Natural killer cell (primary cell): ENCODE measurements at regions not wholly inside any gene's neighbourhood (a gene's known extent, or its start where the extent isn't known, plus 50 kb on each side); places are given as distances from the start of the nearest gene placed in this dataset.

Experiments
- ATAC-seq, 3 donors: fragments of 150-1000 bp in 2 of 3; fragments of 200-7000 bp in 1 of 3; cut with Tn5 transposase; 1 replicate in 1 of 3; 2 replicates in 2 of 3; pipeline ENCODE4 v1.10.0; 2021; ENCODE audit warnings: mild to moderate bottlenecking in 2 of 3, moderate library complexity in 2 of 3
- DNase-seq, 2 donors: peaks; one replicate each; pipeline versions ENCODE4 v3.0.0 to v3.0.0-alpha.2; 2013 to 2021; ENCODE audit warnings: mixed read lengths in 1 of 2
- H3K27ac ChIP-seq: one replicate; pipeline ENCODE4 v1.5.1; 2013; ENCODE audit warnings: mild to moderate bottlenecking, low read length
- H3K27me3 ChIP-seq: one replicate; pipeline ENCODE4 v1.6.1; 2013; ENCODE audit warnings: low read length; ENCODE audit not compliant: control insufficient read depth, insufficient read depth
- H3K36me3 ChIP-seq: one replicate; pipeline ENCODE4 v1.6.1; 2013; ENCODE audit warnings: low read length; ENCODE audit not compliant: control insufficient read depth, insufficient read depth
- H3K4me1 ChIP-seq: one replicate; pipeline ENCODE4 v1.6.1; 2013; ENCODE audit warnings: low read length; ENCODE audit not compliant: control insufficient read depth, insufficient read depth
- H3K4me3 ChIP-seq: one replicate; pipeline ENCODE4 v1.5.1; 2013; ENCODE audit warnings: low read length
- H3K9me3 ChIP-seq: one replicate; pipeline ENCODE4 v1.6.1; 2013; ENCODE audit warnings: low read length; ENCODE audit not compliant: control insufficient read depth, insufficient read depth
- H3K27ac Mint-ChIP-seq, 2 donors: one replicate each; pipeline ENCODE4 v1.8.0; 2022; ENCODE audit warnings: mild to moderate bottlenecking in 2 of 2, mixed read lengths in 2 of 2, moderate library complexity in 1 of 2
- H3K27me3 Mint-ChIP-seq, 2 donors: one replicate each; pipeline ENCODE4 v1.8.0; 2022; ENCODE audit warnings: low read depth in 2 of 2, mixed read lengths in 2 of 2
- H3K36me3 Mint-ChIP-seq: one replicate; pipeline ENCODE4 v1.8.0; 2022; ENCODE audit warnings: mixed read lengths
- H3K4me1 Mint-ChIP-seq, 2 donors: one replicate each; pipeline ENCODE4 v1.8.0; 2022; ENCODE audit warnings: mixed read lengths in 2 of 2
- H3K4me3 Mint-ChIP-seq: one replicate; pipeline ENCODE4 v1.8.0; 2022; ENCODE audit warnings: mild to moderate bottlenecking, moderate library complexity, mixed read lengths
- H3K9me3 Mint-ChIP-seq, 2 donors: one replicate each; pipeline ENCODE4 v1.8.0; 2022; ENCODE audit warnings: mixed read lengths in 2 of 2
- WGBS: methylation state at CpG from one replicate; pipeline ENCODE4 v1.1.7; 2013; ENCODE audit warnings: missing lambda C conversion rate; ENCODE audit not compliant: insufficient coverage; 5-methylcytosine and 5-hydroxymethylcytosine counted together
- intact Hi-C: fragments of 100-400 bp; cut with micrococcal nuclease; formaldehyde crosslinking; loops from one replicate; pipeline ENCODE4 v1.14.2; 2022
- TF ChIP-seq, protein P1 (sequence below): fragments of 200-600 bp; IDR thresholded peaks from one replicate; pipeline ENCODE4 v1.8.0; 2022; ENCODE audit warnings: antibody characterized with exemption

GRCh38 chr2:344811-345210 is 56.9 kb upstream of the ALKAL2 start:
- DNase-seq: no peak
- Histone ChIP-seq H3K9me3 (no peaks in the 10 kb centered on the region), H3K36me3 (no peaks in the 10 kb centered on the region), H3K27me3 (peaks cover 4% of the 10 kb centered on the region), H3K4me1 (peaks cover 7% of the 10 kb centered on the region), H3K27ac (no peak overlapping the region), H3K4me3 (no peak overlapping the region)
- WGBS: 63% methylated on average over 3 of the region's 4 CpGs
- H3K27me3 Mint-ChIP-seq: peaks cover 26 to 47% of the 10 kb centered on the region in 2 donors
- H3K36me3 Mint-ChIP-seq: no peaks in the 10 kb centered on the region
- H3K9me3 Mint-ChIP-seq: no peaks in the 10 kb centered on the region
- no peak overlapping the region for H3K4me3 Mint-ChIP-seq
- H3K27ac Mint-ChIP-seq: no peak overlapping the region
- TF ChIP-seq, protein P1, sequence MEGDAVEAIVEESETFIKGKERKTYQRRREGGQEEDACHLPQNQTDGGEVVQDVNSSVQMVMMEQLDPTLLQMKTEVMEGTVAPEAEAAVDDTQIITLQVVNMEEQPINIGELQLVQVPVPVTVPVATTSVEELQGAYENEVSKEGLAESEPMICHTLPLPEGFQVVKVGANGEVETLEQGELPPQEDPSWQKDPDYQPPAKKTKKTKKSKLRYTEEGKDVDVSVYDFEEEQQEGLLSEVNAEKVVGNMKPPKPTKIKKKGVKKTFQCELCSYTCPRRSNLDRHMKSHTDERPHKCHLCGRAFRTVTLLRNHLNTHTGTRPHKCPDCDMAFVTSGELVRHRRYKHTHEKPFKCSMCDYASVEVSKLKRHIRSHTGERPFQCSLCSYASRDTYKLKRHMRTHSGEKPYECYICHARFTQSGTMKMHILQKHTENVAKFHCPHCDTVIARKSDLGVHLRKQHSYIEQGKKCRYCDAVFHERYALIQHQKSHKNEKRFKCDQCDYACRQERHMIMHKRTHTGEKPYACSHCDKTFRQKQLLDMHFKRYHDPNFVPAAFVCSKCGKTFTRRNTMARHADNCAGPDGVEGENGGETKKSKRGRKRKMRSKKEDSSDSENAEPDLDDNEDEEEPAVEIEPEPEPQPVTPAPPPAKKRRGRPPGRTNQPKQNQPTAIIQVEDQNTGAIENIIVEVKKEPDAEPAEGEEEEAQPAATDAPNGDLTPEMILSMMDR: no peak
- H3K4me1 Mint-ChIP-seq: peaks cover 9 to 12% of the 10 kb centered on the region in 2 donors
- intact Hi-C loops: no loop called here
- no peak for ATAC-seq

GRCh38 chr2:343355-343754 is 55.5 kb upstream of the ALKAL2 start:
- intact Hi-C loops: no loop called here

GRCh38 chr2:341912-342311 is 54.0 kb upstream of the ALKAL2 start:
- H3K27ac ChIP-seq: no peak overlapping the region
- intact Hi-C loops: no loop called here
- Mint-ChIP-seq H3K36me3 (peaks cover 12% of the 10 kb centered on the region), H3K4me3 (no peak overlapping the region), H3K9me3 (peaks cover 7 to 8% of the 10 kb centered on the region in 2 donors), H3K27ac (no peak overlapping the region), H3K27me3 (peaks cover 29 to 40% of the 10 kb centered on the region in 2 donors), H3K4me1 (peaks cover 9 to 12% of the 10 kb centered on the region in 2 donors)
- H3K4me1 ChIP-seq: peaks cover 7% of the 10 kb centered on the region
- WGBS: no CpG with 5 or more reads among the region's 2 CpGs
- H3K4me3 ChIP-seq: no peak overlapping the region
- H3K9me3 ChIP-seq: peaks cover 15% of the 10 kb centered on the region
- TF ChIP-seq, protein P1: no peak
- no peaks in the 10 kb centered on the region for H3K36me3 ChIP-seq
- peaks cover 4% of the 10 kb centered on the region for H3K27me3 ChIP-seq
- ATAC-seq (no peak), DNase-seq (no peak)

More at GRCh38 chr2:343355-343754, 55.5 kb upstream of the ALKAL2 start:
- TF ChIP-seq, protein P1: no peak
- H3K9me3 ChIP-seq: peaks cover 4% of the 10 kb centered on the region
- H3K4me3 ChIP-seq: no peak overlapping the region
- peaks cover 23 to 39% of the 10 kb centered on the region in 2 donors for H3K27me3 Mint-ChIP-seq
- peaks cover 0 to 2% of the 10 kb centered on the region in 2 donors for H3K9me3 Mint-ChIP-seq
- H3K4me3 Mint-ChIP-seq: no peak overlapping the region
- peaks cover 4% of the 10 kb centered on the region for H3K27me3 ChIP-seq
- DNase-seq (peak in 1 of 2 donors; percentile 6), ATAC-seq (peak in 2 of 3 donors; percentile 31 to 58)
- peaks cover 4% of the 10 kb centered on the region for H3K36me3 Mint-ChIP-seq
- no peak overlapping the region for H3K27ac ChIP-seq
- no peaks in the 10 kb centered on the region for H3K36me3 ChIP-seq
- 53% methylated on average over 5 of the region's 5 CpGs for WGBS
- H3K27ac Mint-ChIP-seq: no peak overlapping the region
- peaks cover 7% of the 10 kb centered on the region for H3K4me1 ChIP-seq
- peaks cover 9 to 12% of the 10 kb centered on the region in 2 donors for H3K4me1 Mint-ChIP-seq

GRCh38 chr2:341017-341542 is 53.2 kb upstream of the ALKAL2 start:
- H3K4me1 Mint-ChIP-seq: peaks cover 9 to 12% of the 10 kb centered on the region in 2 donors
- Histone ChIP-seq H3K36me3 (no peaks in the 10 kb centered on the region), H3K4me1 (peaks cover 7% of the 10 kb centered on the region), H3K9me3 (peaks cover 22% of the 10 kb centered on the region), H3K27me3 (no peaks in the 10 kb centered on the region), H3K4me3 (no peak overlapping the region), H3K27ac (no peak overlapping the region)
- H3K4me3 Mint-ChIP-seq: no peak overlapping the region
- no peak for ATAC-seq
- peaks cover 9 to 11% of the 10 kb centered on the region in 2 donors for H3K9me3 Mint-ChIP-seq
- H3K27me3 Mint-ChIP-seq: peaks cover 24 to 35% of the 10 kb centered on the region in 2 donors
- intact Hi-C loops: no loop called here
- no peak overlapping the region for H3K27ac Mint-ChIP-seq
- 74% methylated on average over 9 of the region's 9 CpGs for WGBS
- H3K36me3 Mint-ChIP-seq: peaks cover 17% of the 10 kb centered on the region
- no peak for DNase-seq
- TF ChIP-seq, protein P1: no peak
